ENCODE measurements at regions not wholly inside any gene's neighbourhood (a gene's known extent, or its start where the extent isn't known, plus 50 kb on each side); places are given as distances from the start of the nearest gene placed in this dataset.

- no peaks in the 10 kb centered on the region for H3K36me3 ChIP-seq (ENCODE audit: control insufficient read depth, insufficient read depth, low read length)
- H3K4me3 ChIP-seq (ENCODE audit: low read depth in 2 of 2, low read length in 2 of 2), result no peak overlapping the region
- peaks cover 5% of the 10 kb centered on the region; the same call in 1 of the 2 replicates for H3K4me1 ChIP-seq (ENCODE audit: control insufficient read depth, insufficient read depth, low read length)
- ATAC-seq, result no peak
- no peaks in the 10 kb centered on the region for H3K9me3 ChIP-seq (ENCODE audit: control insufficient read depth, insufficient read depth, low read depth, low read length)
- no peak for DNase-seq (ENCODE audit: low read depth, low spot score)
- in situ Hi-C loops (cut with HindIII; ENCODE audit: low pct_unique_long_range_greater_than_20kb, low sequenced_read_pairs), result no loop called here
- intact Hi-C loops (cut with micrococcal nuclease; ENCODE audit: unreplicated experiment), result no loop called here
- ChIA-PET CTCF (no interaction called here), POLR2A (no interaction called here)
- no peak for TF ChIP-seq TCF7L2 (IDR thresholded peaks at IDR 0.05; ENCODE audit: low read depth, low read length)
- TF ChIP-seq, protein P1, sequence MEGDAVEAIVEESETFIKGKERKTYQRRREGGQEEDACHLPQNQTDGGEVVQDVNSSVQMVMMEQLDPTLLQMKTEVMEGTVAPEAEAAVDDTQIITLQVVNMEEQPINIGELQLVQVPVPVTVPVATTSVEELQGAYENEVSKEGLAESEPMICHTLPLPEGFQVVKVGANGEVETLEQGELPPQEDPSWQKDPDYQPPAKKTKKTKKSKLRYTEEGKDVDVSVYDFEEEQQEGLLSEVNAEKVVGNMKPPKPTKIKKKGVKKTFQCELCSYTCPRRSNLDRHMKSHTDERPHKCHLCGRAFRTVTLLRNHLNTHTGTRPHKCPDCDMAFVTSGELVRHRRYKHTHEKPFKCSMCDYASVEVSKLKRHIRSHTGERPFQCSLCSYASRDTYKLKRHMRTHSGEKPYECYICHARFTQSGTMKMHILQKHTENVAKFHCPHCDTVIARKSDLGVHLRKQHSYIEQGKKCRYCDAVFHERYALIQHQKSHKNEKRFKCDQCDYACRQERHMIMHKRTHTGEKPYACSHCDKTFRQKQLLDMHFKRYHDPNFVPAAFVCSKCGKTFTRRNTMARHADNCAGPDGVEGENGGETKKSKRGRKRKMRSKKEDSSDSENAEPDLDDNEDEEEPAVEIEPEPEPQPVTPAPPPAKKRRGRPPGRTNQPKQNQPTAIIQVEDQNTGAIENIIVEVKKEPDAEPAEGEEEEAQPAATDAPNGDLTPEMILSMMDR (IDR thresholded peaks at IDR 0.05), result no peak
- no peak for TF ChIP-seq POLR2AphosphoS5 (IDR thresholded peaks at IDR 0.05; ENCODE audit: low read depth, low read length)
- TF ChIP-seq SIN3A (IDR thresholded peaks at IDR 0.05; ENCODE audit: borderline replicate concordance, insufficient read depth, low read depth, low read length), result no peak
- TF ChIP-seq REST (IDR thresholded peaks at IDR 0.05; ENCODE audit: insufficient read depth in 1 of 2, low read depth in 2 of 2, low read length in 1 of 2), result no peak
- H3K27ac ChIP-seq (ENCODE audit: low read length), result peak overlapping the region; percentile 18; the same call in 1 of the 2 replicates
- no peaks in the 10 kb centered on the region for H3K27me3 ChIP-seq (ENCODE audit: control insufficient read depth, insufficient read depth, low read length)
- BruUV-seq (replicated peaks), result no TSS peak
Measured at GRCh38 chr5:58227858-58228257, 232.0 kb downstream of the PLK2 start.

- Histone ChIP-seq H3K4me1 (ENCODE audit: control insufficient read depth, insufficient read depth, low read length) (no peaks in the 10 kb centered on the region), H3K27me3 (ENCODE audit: control insufficient read depth, insufficient read depth, low read length) (no peaks in the 10 kb centered on the region), H3K36me3 (ENCODE audit: control insufficient read depth, insufficient read depth, low read length) (no peaks in the 10 kb centered on the region), H3K4me3 (ENCODE audit: low read depth in 2 of 2, low read length in 2 of 2) (no peak overlapping the region), H3K27ac (ENCODE audit: low read length) (no peak overlapping the region; the same call in 1 of the 2 replicates), H3K9me3 (ENCODE audit: control insufficient read depth, insufficient read depth, low read depth, low read length) (no peaks in the 10 kb centered on the region)
- TF ChIP-seq, protein P1 (IDR thresholded peaks at IDR 0.05), result no peak
- TF ChIP-seq TCF7L2 (IDR thresholded peaks at IDR 0.05; ENCODE audit: low read depth, low read length) (no peak), POLR2AphosphoS5 (IDR thresholded peaks at IDR 0.05; ENCODE audit: low read depth, low read length) (no peak), REST (IDR thresholded peaks at IDR 0.05; ENCODE audit: insufficient read depth in 1 of 2, low read depth in 2 of 2, low read length in 1 of 2) (no peak), SIN3A (IDR thresholded peaks at IDR 0.05; ENCODE audit: borderline replicate concordance, insufficient read depth, low read depth, low read length) (no peak)
- CTCF ChIA-PET, result no interaction called here
- POLR2A ChIA-PET, result no interaction called here
- no TSS peak for BruUV-seq (replicated peaks)
- ATAC-seq (no peak), DNase-seq (ENCODE audit: low read depth, low spot score) (no peak)
- intact Hi-C loops (cut with micrococcal nuclease; ENCODE audit: unreplicated experiment) (no loop called here), in situ Hi-C loops (cut with HindIII; ENCODE audit: low pct_unique_long_range_greater_than_20kb, low sequenced_read_pairs) (no loop called here)
Measured at GRCh38 chr5:58224661-58225060, 235.2 kb downstream of the PLK2 start.

Measured in Panc1 (cell line).